ENCODE measurements at regions not wholly inside any gene's neighbourhood (a gene's known extent, or its start where the extent isn't known, plus 50 kb on each side); places are given as distances from the start of the nearest gene placed in this dataset.
"Not testable (repeated sequence)": the region's sequence is repeated elsewhere in the genome, so short reads cannot be mapped to it uniquely, and the experiment has no call there.

DNA sequence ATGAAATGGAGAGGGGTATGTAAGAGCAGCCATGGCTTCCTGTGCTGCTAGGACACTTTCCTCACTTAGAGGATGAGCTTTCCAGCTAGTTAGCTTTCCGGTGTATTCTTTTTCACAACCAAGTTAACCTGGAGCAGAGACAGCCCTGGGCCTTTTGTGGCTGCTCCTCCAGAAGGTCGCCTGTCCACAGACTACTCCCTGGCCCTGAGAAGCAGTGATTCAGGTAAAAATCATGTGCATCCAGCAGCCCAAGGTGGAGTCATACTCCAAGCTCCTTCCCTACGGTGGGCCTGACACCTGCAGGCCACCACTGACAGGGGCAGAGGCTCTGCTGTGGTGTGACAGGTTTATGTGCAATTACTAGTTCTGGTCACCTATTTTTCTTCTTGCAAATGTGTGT is 187.2 kb downstream of the ANKRD30B start:
- Histone ChIP-seq H3K9me3 (ENCODE audit: control insufficient read depth in 4 of 4, insufficient read depth in 3 of 4, low read length in 3 of 4) (peaks cover 0 to 15% (median 0%) of the 10 kb centered on the region in 4 donors), H3K4me1 (ENCODE audit: control insufficient read depth in 5 of 5, insufficient read depth in 5 of 5, low read length in 5 of 5) (no peaks in the 10 kb centered on the region), H3K36me3 (ENCODE audit: control insufficient read depth in 4 of 4, insufficient read depth in 4 of 4, low read length in 4 of 4) (no peaks in the 10 kb centered on the region), H3K27ac (ENCODE audit: low read depth in 1 of 2, low read length in 1 of 2) (no peak overlapping the region), H3K27me3 (ENCODE audit: control insufficient read depth in 3 of 3, insufficient read depth in 3 of 3, low read length in 2 of 3) (no peaks in the 10 kb centered on the region), H3K4me3 (no peak overlapping the region), H3K9ac (ENCODE audit: insufficient read depth in 1 of 2, low read length in 2 of 2) (no peak overlapping the region)
- DNase-seq (no peak), ATAC-seq (ENCODE audit: insufficient read depth, low FRiP score) (no peak)
- WGBS, 2 donors: 67 to 68% methylated on average over 3 of the region's 3 CpGs
- TF ChIP-seq, protein P1, sequence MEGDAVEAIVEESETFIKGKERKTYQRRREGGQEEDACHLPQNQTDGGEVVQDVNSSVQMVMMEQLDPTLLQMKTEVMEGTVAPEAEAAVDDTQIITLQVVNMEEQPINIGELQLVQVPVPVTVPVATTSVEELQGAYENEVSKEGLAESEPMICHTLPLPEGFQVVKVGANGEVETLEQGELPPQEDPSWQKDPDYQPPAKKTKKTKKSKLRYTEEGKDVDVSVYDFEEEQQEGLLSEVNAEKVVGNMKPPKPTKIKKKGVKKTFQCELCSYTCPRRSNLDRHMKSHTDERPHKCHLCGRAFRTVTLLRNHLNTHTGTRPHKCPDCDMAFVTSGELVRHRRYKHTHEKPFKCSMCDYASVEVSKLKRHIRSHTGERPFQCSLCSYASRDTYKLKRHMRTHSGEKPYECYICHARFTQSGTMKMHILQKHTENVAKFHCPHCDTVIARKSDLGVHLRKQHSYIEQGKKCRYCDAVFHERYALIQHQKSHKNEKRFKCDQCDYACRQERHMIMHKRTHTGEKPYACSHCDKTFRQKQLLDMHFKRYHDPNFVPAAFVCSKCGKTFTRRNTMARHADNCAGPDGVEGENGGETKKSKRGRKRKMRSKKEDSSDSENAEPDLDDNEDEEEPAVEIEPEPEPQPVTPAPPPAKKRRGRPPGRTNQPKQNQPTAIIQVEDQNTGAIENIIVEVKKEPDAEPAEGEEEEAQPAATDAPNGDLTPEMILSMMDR (IDR thresholded peaks at IDR 0.05; ENCODE audit: control extremely low read depth, extremely low read depth): no peak

DNA sequence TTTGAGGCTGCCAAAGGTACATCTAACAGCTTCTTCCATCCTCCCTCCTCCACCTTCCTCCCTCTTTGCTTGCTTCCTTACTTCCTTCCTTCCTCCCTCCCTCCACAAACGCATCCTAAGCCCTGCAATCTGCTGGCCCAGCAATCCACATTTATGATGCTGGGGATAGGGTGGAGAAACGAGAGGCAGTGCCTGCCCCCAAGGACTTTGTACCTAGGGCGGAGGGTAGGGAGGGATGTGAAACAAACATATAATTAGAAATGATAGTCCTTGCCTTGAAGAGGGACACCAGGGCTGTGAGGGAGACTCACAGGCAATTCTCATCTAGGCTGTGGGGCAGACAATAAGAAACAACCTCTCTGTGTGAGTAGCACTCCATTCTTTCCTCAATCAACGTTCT is 188.3 kb downstream of the ANKRD30B start:
- Histone ChIP-seq H3K9ac (ENCODE audit: insufficient read depth in 1 of 2, low read length in 2 of 2) (no peak overlapping the region), H3K36me3 (ENCODE audit: control insufficient read depth in 4 of 4, insufficient read depth in 4 of 4, low read length in 4 of 4) (no peaks in the 10 kb centered on the region), H3K27me3 (ENCODE audit: control insufficient read depth in 3 of 3, insufficient read depth in 3 of 3, low read length in 2 of 3) (no peaks in the 10 kb centered on the region), H3K9me3 (ENCODE audit: control insufficient read depth in 4 of 4, insufficient read depth in 3 of 4, low read length in 3 of 4) (peaks cover 0 to 8% (median 0%) of the 10 kb centered on the region in 4 donors), H3K4me3 (no peak overlapping the region), H3K4me1 (ENCODE audit: control insufficient read depth in 5 of 5, insufficient read depth in 5 of 5, low read length in 5 of 5) (no peaks in the 10 kb centered on the region), H3K27ac (ENCODE audit: low read depth in 1 of 2, low read length in 1 of 2) (no peak overlapping the region)
- TF ChIP-seq, protein P1 (IDR thresholded peaks at IDR 0.05; ENCODE audit: control extremely low read depth, extremely low read depth): no peak
- WGBS, 2 donors: 50 to 67% methylated on average over 4 of the region's 4 CpGs
- no peak for ATAC-seq (ENCODE audit: insufficient read depth, low FRiP score)
- DNase-seq: no peak

DNA sequence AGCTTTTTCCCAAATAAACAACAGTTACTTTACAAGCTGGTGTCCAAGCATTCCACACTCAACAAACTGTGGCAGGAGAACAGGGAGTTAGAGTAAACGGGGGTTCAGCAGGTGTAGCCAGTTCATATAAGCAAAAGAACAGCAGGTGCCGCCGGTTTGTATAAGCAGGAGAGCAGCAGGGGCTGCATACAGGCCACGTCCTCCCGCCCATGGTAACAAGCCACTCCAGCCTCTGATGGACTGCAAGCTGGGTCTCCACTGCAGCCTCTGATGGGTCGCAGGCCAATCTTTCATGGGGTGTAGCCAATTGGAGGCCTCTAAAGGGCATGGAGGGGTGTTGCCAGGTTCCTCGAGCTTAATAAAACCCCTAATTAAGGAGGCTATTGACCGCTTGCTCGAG is 189.3 kb downstream of the ANKRD30B start:
- no peaks in the 10 kb centered on the region for H3K4me1 ChIP-seq (ENCODE audit: control insufficient read depth in 5 of 5, insufficient read depth in 5 of 5, low read length in 5 of 5)
- TF ChIP-seq, protein P1 (IDR thresholded peaks at IDR 0.05; ENCODE audit: control extremely low read depth, extremely low read depth): no peak
- H3K27ac ChIP-seq (ENCODE audit: low read depth in 1 of 2, low read length in 1 of 2): no peak overlapping the region
- peaks cover 0 to 6% (median 0%) of the 10 kb centered on the region in 4 donors for H3K9me3 ChIP-seq (ENCODE audit: control insufficient read depth in 4 of 4, insufficient read depth in 3 of 4, low read length in 3 of 4)
- no peaks in the 10 kb centered on the region for H3K27me3 ChIP-seq (ENCODE audit: control insufficient read depth in 3 of 3, insufficient read depth in 3 of 3, low read length in 2 of 3)
- H3K9ac ChIP-seq (ENCODE audit: insufficient read depth in 1 of 2, low read length in 2 of 2): no peak overlapping the region
- ATAC-seq (ENCODE audit: insufficient read depth, low FRiP score) (no peak), DNase-seq (no peak)
- WGBS, 2 donors: 81 to 87% methylated on average over 9 of the region's 9 CpGs
- H3K4me3 ChIP-seq: no peak overlapping the region
- no peaks in the 10 kb centered on the region for H3K36me3 ChIP-seq (ENCODE audit: control insufficient read depth in 4 of 4, insufficient read depth in 4 of 4, low read length in 4 of 4)

DNA sequence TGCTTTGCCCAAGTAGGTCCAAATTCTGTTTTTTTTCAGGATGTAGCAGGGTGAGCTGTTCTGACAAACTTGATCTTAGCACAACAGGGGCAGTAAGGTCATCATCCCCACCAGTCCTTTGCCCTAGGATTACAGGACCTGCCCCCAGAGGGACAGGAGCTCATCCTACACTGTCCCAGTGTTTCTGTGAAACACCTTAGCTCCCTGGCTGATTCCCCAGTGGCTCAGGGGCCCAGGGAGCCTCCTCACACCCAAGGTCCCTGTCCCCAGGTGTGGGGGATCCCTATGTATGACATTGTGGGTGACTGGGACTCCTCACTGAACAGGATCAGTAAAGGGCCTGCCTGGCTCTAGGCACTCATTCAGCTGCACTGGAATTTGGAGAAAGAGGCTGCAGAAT is 191.2 kb downstream of the ANKRD30B start:
- H3K4me3 ChIP-seq: no peak overlapping the region
- peaks cover 0 to 10% (median 0%) of the 10 kb centered on the region in 4 donors for H3K9me3 ChIP-seq (ENCODE audit: control insufficient read depth in 4 of 4, insufficient read depth in 3 of 4, low read length in 3 of 4)
- no peak overlapping the region for H3K27ac ChIP-seq (ENCODE audit: low read depth in 1 of 2, low read length in 1 of 2)
- H3K27me3 ChIP-seq (ENCODE audit: control insufficient read depth in 3 of 3, insufficient read depth in 3 of 3, low read length in 2 of 3): no peaks in the 10 kb centered on the region
- H3K36me3 ChIP-seq (ENCODE audit: control insufficient read depth in 4 of 4, insufficient read depth in 4 of 4, low read length in 4 of 4): no peaks in the 10 kb centered on the region
- TF ChIP-seq, protein P1 (IDR thresholded peaks at IDR 0.05; ENCODE audit: control extremely low read depth, extremely low read depth): no peak
- DNase-seq (no peak), ATAC-seq (ENCODE audit: insufficient read depth, low FRiP score) (no peak)
- no peaks in the 10 kb centered on the region for H3K4me1 ChIP-seq (ENCODE audit: control insufficient read depth in 5 of 5, insufficient read depth in 5 of 5, low read length in 5 of 5)
- H3K9ac ChIP-seq (ENCODE audit: insufficient read depth in 1 of 2, low read length in 2 of 2): no peak overlapping the region

DNA sequence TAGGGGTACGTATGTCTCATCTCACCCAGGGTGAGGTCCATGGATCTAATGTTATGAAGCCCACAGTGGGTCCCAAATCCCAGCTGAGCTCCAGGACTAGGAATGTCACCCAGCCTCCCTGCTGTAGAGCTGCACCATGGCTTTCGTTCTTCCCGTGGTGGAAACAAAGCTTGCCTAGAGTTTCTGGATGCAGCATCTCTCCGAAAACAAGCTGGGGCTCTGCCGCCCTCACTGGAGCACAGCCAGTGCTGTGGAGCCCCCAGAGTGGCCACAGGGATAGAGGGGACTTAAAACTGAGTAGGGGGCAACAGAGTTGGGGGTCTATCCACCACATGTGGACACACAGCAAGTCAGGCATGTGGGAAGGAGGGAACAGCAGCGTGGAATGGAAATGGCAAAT is 192.1 kb downstream of the ANKRD30B start:
- not testable (repeated sequence) for ATAC-seq (ENCODE audit: insufficient read depth, low FRiP score); H3K4me3 ChIP-seq; H3K9ac ChIP-seq (ENCODE audit: insufficient read depth in 1 of 2, low read length in 2 of 2); H3K4me1 ChIP-seq (ENCODE audit: control insufficient read depth in 5 of 5, insufficient read depth in 5 of 5, low read length in 5 of 5); H3K27me3 ChIP-seq (ENCODE audit: control insufficient read depth in 3 of 3, insufficient read depth in 3 of 3, low read length in 2 of 3); DNase-seq; H3K36me3 ChIP-seq (ENCODE audit: control insufficient read depth in 4 of 4, insufficient read depth in 4 of 4, low read length in 4 of 4); H3K9me3 ChIP-seq (ENCODE audit: control insufficient read depth in 4 of 4, insufficient read depth in 3 of 4, low read length in 3 of 4); H3K27ac ChIP-seq (ENCODE audit: low read depth in 1 of 2, low read length in 1 of 2)
- 78 to 81% methylated on average over 6 of the region's 6 CpGs for WGBS, 2 donors

Measured in lung (tissue), 11 donors.